GM18519 (cell line): ENCODE measurements at regions not wholly inside any gene's neighbourhood (a gene's known extent, or its start where the extent isn't known, plus 50 kb on each side); places are given as distances from the start of the nearest gene placed in this dataset.

ENCODE experiments used
- ATAC-seq: cut with Tn5 transposase; IDR thresholded peaks from one replicate; pipeline ENCODE4 v1.9.1; 2021; ENCODE audit warnings: mild to moderate bottlenecking, moderate library complexity; ENCODE audit not compliant: unreplicated experiment, low FRiP score

DNA sequence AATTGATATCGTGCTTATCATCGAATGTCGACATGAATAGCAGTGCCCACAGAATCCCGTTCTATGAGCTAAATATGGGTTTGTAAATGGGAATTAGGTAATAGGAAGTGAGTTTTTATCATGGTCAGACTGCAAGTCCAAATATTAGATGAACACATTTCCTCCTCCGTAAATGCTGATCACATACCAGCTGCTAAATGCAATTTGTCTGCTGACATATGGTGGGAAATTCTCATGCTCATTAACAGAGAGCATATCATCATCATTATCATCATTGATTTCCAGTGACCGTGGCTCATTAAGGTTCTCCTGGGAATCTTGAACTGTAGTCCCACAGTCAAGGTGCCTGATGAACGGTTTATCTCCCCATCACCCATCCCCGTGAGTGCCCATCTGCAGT, 998.8 kb upstream of the TMEM132C start:
- no peak for ATAC-seq

DNA sequence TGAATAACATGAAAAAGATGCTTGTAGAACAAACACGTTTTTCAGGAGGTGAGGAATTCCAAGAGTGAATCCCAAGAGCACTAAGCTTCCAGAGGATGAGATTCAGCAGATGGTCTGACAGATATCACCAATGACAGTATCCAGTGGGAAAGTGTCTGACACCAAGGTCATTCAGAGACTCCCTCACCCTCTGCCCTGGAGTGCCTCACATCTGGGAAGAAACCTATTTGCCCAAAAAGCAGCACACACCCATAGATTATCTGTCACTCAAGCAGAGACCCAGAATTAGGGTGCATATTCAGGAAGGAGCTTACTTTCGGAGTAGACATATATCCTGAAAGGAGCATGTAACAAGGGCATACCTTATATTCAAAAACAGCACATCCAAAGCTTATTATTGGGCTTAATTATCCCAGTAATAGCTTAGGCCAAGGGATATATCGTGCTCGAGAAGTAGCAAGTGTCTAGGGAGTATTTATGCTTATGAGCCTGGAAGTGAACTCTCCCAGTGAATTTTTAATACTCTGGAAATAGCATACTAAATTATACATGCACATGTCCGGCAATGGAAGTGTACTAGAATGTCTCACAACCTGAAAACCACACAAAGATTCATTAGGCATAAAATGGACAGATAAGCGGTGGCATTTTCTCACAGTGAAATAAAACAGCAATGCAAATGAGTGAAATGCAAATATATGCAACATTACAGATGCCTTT, 998.1 kb upstream of the TMEM132C start:
- ATAC-seq: no peak

DNA sequence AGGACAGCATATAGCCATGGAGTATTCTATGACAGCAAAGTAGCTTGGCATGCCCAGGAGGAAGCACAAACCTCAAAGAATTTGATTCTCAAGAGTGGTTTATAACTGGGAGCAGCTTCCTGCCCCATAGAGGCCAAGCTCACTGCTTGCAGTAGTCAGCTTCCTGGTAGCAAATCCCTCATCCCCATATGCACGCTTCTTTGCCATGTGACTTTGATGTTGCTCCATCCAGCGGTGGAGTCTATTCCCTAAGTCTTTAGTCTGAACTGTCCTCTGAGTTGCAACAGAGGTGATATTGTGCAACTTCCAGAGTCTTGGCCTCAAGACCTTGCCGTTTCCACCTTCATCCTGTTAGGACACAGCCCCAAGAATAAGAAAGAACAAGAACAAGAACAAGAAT, 996.8 kb upstream of the TMEM132C start:
- no peak for ATAC-seq

DNA sequence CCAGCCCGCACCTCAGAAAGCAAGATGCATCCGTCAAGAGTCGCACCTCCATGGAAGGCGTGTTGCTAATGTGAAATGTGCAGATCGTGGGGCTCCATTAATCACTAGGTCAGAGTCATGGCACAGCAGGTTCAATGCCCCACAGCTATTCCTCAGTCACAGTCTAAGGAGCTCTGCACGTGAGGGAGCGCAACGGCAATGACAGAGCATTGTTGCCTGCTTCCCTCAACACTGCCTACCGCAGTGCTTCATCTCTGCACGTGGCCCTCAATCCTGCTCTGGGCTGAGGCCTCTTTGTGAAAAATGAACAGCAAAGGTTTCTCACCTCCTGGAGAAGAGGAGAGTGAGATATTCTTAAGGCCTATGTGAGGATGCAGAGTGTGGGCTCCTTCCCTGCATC, 995.2 kb upstream of the TMEM132C start:
- no peak for ATAC-seq

DNA sequence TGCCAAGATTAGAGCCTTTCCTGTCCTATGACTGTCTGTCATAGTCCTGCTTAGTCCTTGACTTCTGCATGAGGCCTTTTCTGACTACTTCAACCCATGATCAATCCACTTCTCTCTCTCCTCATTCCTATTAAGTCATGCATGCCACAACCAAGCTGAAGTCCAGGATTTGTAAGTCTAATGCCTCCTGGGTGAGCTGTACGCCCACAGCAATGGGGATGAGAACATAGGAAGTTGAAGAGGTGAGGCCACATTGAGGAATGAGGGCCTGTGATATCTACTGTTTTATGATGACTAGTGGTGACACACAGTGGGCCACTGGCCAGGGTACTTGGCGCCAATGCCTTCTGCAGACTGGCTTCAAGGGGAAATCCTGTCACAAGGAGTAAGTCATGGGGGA, 994.1 kb upstream of the TMEM132C start:
- ATAC-seq: no peak

DNA sequence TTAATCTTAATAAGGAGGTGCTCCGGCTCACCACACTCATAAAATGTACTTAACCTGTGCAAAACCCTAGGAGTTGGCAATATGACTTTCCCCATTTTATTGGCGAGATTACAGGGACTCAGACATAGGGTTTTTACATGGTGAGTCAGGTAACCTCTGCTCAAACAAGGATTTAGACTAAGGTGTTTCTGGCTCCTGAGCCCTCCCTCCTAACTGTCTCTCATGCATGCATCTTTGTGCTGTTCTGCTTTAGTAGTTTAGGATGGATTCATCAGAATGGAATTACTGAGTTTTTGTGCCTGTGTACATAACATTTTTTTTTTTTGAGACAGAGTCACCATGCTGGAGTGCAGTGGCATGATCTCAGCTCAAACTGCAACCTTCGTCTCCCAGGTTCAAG, 993.3 kb upstream of the TMEM132C start:
- no peak for ATAC-seq

DNA sequence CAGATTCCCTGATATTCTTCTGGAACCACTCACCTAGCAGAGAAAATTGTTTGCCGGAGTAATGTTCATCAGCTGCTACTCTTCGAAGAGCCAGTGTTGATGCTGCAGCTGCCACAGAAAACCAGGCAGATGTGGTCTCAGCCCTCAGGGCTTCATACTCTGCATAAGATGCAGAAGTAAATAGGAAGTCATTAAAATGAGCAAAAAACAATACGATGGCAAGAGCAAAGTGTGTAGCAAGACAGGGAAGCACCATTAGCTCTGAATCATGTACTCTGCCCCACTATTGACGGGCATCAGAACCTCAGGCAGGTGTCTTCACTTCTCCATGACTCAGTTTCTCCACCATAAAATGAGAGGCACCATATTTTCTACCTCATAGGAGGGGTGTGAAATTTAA, 991.6 kb upstream of the TMEM132C start:
- ATAC-seq: no peak

DNA sequence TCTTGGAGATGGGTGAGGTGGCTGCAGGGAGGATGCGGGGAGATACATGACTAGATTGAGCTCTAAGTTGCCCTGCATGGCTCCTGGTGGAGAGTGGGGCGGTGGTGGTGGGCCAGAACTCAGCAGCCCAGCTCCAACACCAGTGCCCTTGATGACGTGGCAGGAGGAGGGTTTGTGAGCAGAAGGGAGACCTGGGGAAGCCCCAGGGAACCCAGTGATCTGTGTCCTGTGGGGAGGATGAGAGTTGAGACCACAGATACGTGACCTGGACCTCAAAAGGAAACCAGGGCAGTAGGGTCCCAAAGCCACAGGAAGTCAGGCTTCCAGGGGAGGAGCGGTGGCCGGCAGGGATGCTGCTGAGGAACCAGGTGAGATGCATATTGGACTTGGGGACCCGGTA, 989.1 kb upstream of the TMEM132C start:
- peak; percentile 51 for ATAC-seq

DNA sequence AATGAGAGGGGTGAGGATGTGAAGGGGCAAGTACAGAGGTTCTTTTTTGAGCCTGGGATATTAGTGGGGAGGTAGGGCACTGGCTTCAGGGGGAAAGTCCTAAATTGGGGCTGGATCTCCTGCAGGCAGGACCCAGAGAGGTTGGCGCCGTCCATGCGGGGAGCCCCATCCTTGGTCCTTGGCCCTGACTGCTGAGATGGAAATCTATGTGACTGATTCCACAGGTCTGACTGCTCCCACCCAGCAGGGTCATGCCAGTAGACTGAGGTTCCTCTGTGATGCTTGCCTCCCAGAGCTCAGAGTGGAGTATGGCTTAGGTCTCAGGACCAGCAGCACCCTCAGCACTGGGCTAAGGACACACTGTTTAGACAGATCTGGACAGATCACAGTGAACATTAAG, 988.6 kb upstream of the TMEM132C start:
- no peak for ATAC-seq

DNA sequence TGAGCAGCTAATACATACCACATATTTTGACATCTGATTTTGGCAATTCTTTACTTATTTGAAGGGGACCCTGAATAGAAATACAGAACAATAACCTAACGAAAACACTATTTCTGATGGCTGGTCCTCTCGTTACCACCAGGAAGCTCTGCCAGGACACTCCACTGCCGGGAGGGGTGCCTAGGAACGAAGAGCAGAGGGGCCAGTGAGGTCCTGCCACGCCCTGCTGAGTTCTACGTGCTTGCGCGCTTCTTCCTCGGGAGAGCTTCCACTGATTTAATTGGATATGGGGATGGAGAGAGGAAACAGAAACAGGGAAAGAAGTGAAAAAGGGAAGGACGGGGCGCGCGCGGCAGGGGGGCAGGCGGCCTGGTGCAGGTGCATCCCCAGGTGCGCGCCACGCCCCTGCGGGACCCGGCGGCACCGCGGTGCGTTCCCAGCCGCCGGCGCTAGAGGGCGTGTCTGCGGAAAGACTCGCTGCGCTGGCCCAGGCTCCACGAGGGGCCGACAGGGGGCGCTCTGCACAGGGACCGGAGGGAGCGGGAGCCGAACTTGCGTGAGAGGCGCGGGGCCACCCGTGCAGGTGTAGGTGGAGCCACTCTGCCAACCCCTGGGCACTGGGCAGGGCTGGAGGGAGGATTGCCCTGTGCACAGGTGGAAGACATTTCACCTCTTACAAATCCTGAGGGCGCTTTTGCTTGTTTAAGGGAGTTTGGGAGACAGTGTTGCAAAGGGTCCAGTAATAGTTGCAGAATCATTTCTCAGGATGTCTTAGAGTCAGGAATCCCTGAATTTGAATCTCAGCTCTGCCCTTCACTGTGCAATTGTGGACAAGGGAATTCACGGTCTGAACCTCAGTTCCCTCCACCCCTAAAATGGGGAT, 986.3 kb upstream of the TMEM132C start:
- ATAC-seq: peak; percentile 72

DNA sequence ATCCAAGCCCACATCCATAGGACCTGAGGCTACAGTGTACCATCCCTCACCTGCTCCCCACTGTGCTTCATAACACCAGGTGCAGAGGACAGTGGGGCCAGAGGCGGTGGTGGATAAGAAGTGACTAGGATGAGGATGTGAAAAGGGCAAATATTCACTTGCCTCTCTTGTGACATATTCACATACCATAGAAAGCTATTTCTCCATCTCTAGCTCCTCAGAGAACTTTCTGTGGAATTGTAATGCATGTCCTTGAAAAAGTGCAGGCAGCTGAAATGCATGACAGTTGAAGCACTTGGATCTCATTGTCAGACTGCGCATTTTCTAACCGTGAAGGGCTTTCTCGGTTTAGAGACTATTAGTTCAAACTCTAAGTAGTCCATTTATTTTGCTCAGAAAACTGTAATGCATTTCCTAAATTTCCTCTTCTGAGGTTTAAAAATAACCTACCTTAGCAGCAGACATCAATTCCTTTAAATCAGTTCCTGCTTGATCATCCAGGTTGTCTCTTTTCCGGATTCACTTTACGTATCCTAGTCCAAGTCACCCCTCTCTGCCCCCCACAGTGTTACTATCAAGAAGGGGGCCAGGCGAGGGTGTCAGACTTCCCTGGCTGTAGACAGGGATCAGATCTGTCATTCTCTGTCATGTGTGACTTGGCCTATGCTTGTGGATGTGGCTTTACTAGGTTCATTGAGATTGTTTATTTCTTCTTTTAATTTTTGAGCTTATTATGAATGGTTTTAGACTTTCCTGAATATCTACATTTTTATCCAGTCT, 984.0 kb upstream of the TMEM132C start:
- ATAC-seq: no peak

DNA sequence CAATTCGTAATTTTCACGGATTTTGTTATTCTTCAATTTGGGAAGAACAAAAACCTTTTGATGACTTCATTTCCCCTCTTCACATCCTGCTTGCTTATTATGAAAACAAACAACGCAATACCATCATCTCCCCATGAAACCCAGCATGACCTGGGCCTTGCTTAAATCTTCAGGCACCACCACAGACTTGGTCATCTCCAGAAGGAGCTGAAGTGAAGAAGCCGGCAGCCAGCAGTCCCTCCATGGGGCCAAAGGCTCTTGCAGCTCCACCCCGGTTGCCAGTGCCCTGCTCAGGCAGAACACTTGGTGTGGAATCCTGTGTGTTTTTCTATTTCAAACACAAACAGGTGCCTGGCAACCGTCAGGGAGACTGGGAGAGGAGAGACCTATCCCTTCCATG, 982.9 kb upstream of the TMEM132C start:
- no peak for ATAC-seq

DNA sequence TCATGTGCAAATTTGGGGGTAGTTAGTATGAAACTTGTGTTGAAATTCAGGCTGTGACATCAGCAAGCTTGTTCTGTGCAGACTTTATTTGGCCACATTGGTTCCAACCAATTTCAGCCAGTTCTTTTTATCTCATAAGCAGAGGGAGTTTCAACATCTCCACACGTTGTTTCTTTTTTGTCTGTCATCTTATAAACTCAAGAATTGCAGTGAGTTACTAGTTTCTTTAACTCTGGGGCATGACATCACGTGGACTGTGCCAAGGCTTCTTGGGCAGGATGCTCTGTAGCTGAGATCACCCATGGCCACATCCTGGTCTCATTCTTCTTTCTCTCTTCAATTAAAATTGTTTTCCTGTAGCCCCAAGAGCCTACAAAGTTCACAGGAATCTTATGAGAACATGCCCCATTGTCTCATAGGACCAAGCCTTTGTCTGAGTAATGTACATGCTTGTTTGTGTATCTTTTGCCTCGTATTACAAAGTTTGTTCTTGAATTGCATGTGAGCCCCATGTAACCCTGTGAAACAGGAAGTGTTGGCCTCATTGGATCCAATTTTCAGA, 982.0 kb upstream of the TMEM132C start:
- ATAC-seq: no peak

DNA sequence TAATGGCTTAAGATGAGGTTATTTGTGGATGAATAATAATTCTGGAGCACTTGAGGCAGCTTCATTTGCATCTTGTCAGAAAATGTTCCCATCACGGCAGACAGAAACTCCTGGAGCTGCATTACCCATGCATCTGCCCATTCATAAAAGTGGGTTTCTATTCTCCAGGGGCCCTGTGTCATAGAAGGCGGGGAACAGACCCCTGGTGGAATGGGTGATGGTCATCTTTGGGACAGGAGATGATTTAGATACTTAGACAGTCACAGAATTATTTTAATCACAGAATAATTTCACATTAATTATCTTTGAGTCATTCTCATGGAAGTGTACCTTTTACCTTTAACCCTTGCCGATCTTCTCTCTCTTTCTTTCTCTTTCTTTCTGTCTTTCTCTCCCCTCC, 980.7 kb upstream of the TMEM132C start:
- no peak for ATAC-seq

DNA sequence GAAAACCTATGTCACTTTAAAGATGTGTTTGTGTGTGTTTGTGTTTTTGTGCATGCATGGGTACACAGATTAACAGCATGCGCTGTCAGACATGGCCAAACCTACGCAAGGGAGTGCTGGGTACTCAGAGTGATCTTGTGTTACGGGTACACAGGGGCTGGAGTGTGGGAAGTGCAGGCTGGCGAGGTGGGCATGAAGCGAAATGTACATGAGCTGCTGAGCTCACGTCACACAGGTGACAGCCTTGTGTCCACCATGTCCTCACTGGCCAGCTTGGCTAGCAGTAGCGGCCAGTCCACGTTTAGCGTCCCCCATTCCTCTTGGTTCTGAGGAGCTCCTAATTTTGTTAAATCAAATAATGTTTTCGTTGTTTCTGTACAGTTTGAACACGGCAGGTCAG, 979.7 kb upstream of the TMEM132C start:
- no peak for ATAC-seq

DNA sequence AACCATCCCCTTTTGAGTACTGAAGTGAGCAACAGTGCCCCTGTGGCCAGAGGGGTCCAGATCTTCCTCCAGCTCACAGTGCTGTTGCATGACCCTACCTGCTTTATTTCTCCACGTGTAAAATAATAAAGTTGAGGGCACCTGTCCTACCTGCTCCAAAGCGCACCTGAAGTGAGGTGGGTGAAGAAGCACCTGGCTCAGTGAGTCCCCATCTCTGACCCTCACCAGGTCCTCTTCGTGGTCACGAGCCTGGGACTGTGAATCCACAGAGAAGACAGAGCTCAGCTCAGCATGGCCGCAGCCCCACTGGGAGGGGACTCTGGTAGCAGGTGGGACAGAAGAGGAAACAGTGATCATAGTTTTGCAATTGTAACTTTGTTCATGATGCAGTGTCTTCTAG, 976.7 kb upstream of the TMEM132C start:
- ATAC-seq: no peak

DNA sequence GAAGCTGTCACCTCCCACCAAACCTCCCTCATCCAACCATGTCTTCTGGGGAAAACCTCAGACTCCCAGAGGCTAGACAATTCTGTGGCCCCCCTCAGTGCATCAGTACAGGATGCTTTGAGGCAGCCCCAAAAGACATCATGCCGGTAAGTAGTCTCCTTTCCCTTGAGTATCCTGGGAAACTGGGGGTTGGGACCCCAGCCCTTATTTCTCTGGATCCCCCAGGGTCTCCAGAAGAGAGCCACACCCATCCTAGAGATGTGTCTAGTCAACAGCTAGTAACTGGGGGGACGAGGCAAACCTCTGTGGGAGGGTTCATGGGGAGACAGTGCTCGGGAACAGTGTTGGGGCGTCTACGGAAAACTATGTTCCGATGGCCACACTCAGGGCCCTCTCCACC, 974.2 kb upstream of the TMEM132C start:
- ATAC-seq: no peak

DNA sequence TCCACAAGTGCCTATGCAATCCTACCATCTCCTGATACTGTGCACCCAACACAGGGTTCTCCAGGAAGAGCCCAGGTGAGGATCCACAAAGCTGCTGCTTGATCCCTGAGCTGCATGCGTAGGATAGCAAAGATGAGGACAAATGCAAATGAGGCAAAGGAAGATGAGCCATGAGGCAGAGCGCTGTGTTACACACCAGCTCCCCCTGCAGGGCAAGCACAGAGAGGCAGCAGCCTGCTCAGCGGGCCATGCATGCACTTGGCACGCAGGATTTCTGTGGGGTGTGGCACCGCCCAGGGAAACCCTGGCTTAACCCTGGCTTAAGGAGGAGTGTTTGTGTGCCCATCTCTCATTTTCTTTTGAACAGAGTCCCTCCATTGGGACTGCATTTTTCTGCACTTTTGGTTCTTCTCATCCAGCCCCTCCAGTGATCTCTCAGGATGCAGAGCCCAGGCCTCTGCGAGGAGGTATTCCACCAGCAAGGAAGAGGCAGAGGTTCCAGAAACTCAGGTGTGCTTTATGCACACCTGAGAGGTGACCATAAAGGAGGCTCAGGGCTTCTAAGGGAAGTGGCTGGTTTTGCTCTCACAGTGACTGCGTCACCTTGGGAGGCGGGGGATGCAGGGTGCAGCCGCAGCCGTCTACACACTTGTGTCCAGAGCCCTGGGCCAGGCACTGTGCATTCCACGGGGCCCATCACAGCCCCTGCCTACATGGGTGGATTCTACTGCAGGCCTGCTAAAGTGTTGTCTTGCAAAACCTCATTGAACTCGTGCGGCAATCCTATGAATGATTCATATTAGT, 973.3 kb upstream of the TMEM132C start:
- peak; percentile 85 for ATAC-seq

DNA sequence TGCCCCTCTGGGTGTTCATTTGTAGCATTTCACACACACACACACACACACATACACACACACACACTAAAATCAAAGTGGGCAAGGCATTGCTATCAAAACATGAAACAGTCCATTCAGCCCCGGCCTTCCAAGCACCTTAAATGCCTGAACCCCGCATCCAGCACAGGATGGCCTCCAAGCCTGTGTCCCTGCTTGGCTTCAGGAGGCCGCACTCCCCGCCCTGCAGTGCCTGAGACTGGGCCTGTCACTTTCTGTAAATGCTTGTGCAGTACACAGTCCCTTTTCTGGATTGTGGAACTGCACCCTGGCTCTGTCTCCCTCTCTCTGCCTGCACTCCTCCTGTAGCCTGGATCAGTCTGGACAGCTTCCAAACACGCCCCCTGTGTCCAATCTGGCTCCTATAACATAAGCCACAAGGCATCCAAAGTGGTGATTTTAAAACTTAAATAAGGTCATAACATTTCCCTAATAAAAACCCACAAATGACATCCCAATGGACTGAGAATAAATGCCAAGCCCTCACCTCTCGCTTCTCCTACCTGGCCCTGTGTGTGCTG, 972.2 kb upstream of the TMEM132C start:
- no peak for ATAC-seq

DNA sequence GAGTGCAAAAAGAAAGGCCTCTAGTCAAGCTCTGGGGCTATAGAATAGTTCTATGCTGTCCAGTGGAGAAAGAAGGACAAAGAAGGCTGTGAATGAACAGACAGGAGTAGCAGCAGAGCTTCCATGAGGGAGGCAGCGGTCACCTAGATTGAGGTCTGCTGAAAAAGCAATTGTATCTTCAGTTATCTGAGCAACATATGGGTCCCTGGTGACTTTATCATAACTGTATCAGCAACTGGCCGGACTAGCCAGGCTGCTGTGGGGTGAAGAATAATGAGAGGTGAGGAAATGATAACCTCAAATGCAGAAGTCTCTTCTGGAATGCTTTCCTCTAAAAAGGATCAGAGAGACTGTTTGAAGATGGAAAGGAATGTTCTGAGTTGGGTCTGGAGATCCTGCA, 971.3 kb upstream of the TMEM132C start:
- no peak for ATAC-seq
